SK-N-SH (cell line): ENCODE measurements at regions not wholly inside any gene's neighbourhood (a gene's known extent, or its start where the extent isn't known, plus 50 kb on each side); places are given as distances from the start of the nearest gene placed in this dataset.

Source experiments
- CTCF ChIA-PET: fragments of 300-600, 350-600 bp; formaldehyde crosslinking; extraction: SDS; loops from one replicate; lab custom pipeline; 2021; lab: Yijun Ruan, JAX
- POLR2A ChIA-PET: fragments of 350-600 bp; sonication (Branson Sonifier 250); formaldehyde crosslinking; extraction: SDS; loops from one replicate; lab custom pipeline; 2020; ENCODE audit warnings: antibody characterized with exemption, inconsistent platforms; lab: Yijun Ruan, JAX
- DNase-seq: peaks from one replicate; pipeline ENCODE4 v3.0.0; 2012
- H2AFZ ChIP-seq: fragments of 200-600 bp; sonication (generic); 2 replicates; pipeline ENCODE4 v1.8.1; 2016; ENCODE audit warnings: antibody characterized with exemption, mild to moderate bottlenecking, low read depth
- H3F3A ChIP-seq: fragments of 200-600 bp; sonication (generic); replicated peaks from 2 replicates; pipeline ENCODE3; 2016; ENCODE audit warnings: antibody characterized with exemption, mild to moderate bottlenecking; ENCODE audit not compliant: insufficient read depth
- H3K27ac ChIP-seq, 2 experiments: fragments of 200-500 bp in 1 of 2; fragments of 200-600 bp in 1 of 2; sonication (Bioruptor generic) in 1 of 2; sonication (generic), shearing (Covaris generic) in 1 of 2; 2 replicates each; pipeline versions ENCODE4 v1.5.1 to v1.6.1; 2014 to 2016; ENCODE audit warnings: low read depth in 2 of 2, inconsistent platforms in 1 of 2, low read length in 1 of 2, mild to moderate bottlenecking in 1 of 2, mixed read lengths in 1 of 2
- H3K27me3 ChIP-seq: fragments of 200-600 bp; sonication (generic), shearing (Covaris generic); 2 replicates; pipeline ENCODE4 v1.6.1; 2016; ENCODE audit warnings: mixed run types; ENCODE audit not compliant: insufficient read depth
- H3K36me3 ChIP-seq, 2 experiments: fragments of 200-500 bp in 1 of 2; fragments of 200-600 bp in 1 of 2; sonication (Bioruptor generic) in 1 of 2; sonication (generic) in 1 of 2; replicated peaks in 1 of 2; 2 replicates each; pipeline versions ENCODE3 to v1.5.1; 2014 to 2016; ENCODE audit warnings: low read length in 1 of 2, mild to moderate bottlenecking in 1 of 2; ENCODE audit not compliant: insufficient read depth in 2 of 2, control insufficient read depth in 1 of 2
- H3K4me1 ChIP-seq, 2 experiments: fragments of 200-500 bp in 1 of 2; fragments of 200-600 bp in 1 of 2; sonication (Bioruptor generic) in 1 of 2; sonication (generic), shearing (Covaris generic) in 1 of 2; 2 replicates each; pipeline versions ENCODE4 v1.5.1 to v1.6.1; 2014 to 2016; ENCODE audit warnings: low read depth in 1 of 2, low read length in 1 of 2, mixed run types in 1 of 2; ENCODE audit not compliant: insufficient read depth in 2 of 2, control insufficient read depth in 1 of 2
- H3K4me2 ChIP-seq: fragments of 200-600 bp; sonication (generic), shearing (Covaris generic); 2 replicates; pipeline ENCODE4 v1.6.1; 2017; ENCODE audit warnings: mixed run types
- H3K4me3 ChIP-seq, 2 experiments: fragments of 200-500 bp in 1 of 2; fragments of 200-600 bp in 1 of 2; sonication (Bioruptor generic) in 1 of 2; sonication (generic), shearing (Covaris generic) in 1 of 2; 2 replicates each; pipeline versions ENCODE4 v1.5.1 to v1.8.1; 2014 to 2016; ENCODE audit warnings: low read depth in 2 of 2, inconsistent platforms in 1 of 2, low read length in 1 of 2, mild to moderate bottlenecking in 1 of 2, mixed read lengths in 1 of 2, moderate library complexity in 1 of 2
- H3K79me2 ChIP-seq: fragments of 200-600 bp; sonication (generic); 2 replicates; pipeline ENCODE4 v1.8.1; 2017; ENCODE audit warnings: mild to moderate bottlenecking; ENCODE audit not compliant: insufficient read depth
- H3K9ac ChIP-seq: fragments of 200-600 bp; sonication (generic); 2 replicates; pipeline ENCODE4 v1.6.1; 2017; ENCODE audit warnings: mixed run types
- H3K9me2 ChIP-seq: fragments of 200-600 bp; sonication (generic); 2 replicates; pipeline ENCODE4 v1.6.1; 2017; ENCODE audit warnings: mixed run types
- H3K9me3 ChIP-seq: fragments of 200-600 bp; sonication (generic); 2 replicates; pipeline ENCODE4 v1.6.1; 2017; ENCODE audit warnings: mixed run types, mild to moderate bottlenecking, moderate library complexity
- H4K20me1 ChIP-seq: fragments of 200-600 bp; sonication (generic); 2 replicates; pipeline ENCODE4 v1.6.1; 2017; ENCODE audit warnings: mild to moderate bottlenecking, mixed run types; ENCODE audit not compliant: insufficient read depth
- ELF1 ChIP-seq: IDR thresholded peaks from 2 replicates; pipeline ENCODE4 v1.4.0; 2012
- EP300 ChIP-seq, 2 experiments: IDR thresholded peaks; 2 replicates each; pipeline versions ENCODE4 v1.4.0 to v1.6.1; 2012; ENCODE audit warnings: borderline replicate concordance in 1 of 2, low read depth in 1 of 2, low read length in 1 of 2
- EZH2phosphoT487 ChIP-seq: fragments of 200-600 bp; sonication (generic); IDR thresholded peaks from 2 replicates; pipeline ENCODE4 v1.6.1; 2017; ENCODE audit warnings: low read depth, mixed run types, mild to moderate bottlenecking, antibody characterized with exemption, moderate library complexity, borderline replicate concordance
- FOSL2 ChIP-seq: IDR thresholded peaks from 2 replicates; pipeline ENCODE4 v1.4.0; 2012; ENCODE audit warnings: low read depth, mild to moderate bottlenecking, moderate library complexity, borderline replicate concordance
- FOXM1 ChIP-seq: IDR thresholded peaks from 2 replicates; pipeline ENCODE4 v1.4.0; 2012; ENCODE audit warnings: low read depth, mild to moderate bottlenecking
- GABPA ChIP-seq: IDR thresholded peaks from 2 replicates; pipeline ENCODE4 v1.4.0; 2012; ENCODE audit warnings: low read depth, mild to moderate bottlenecking
- GATA2 ChIP-seq: sonication (generic); formaldehyde crosslinking; IDR thresholded peaks from 2 replicates; pipeline ENCODE4 v1.5.0; 2020; ENCODE audit warnings: mild to moderate bottlenecking, missing genetic modification reagents
- JUND ChIP-seq: IDR thresholded peaks from 2 replicates; pipeline ENCODE4 v1.4.0; 2012
- MAX ChIP-seq: IDR thresholded peaks from 2 replicates; pipeline ENCODE4 v1.4.0; 2012; ENCODE audit warnings: low read depth
- MEF2A ChIP-seq: IDR thresholded peaks from 2 replicates; pipeline ENCODE4 v1.4.0; 2012; ENCODE audit warnings: low read depth, borderline replicate concordance
- MXI1 ChIP-seq: IDR thresholded peaks from 2 replicates; pipeline ENCODE4 v1.6.1; 2012; ENCODE audit warnings: mild to moderate bottlenecking, low read depth, low read length, improper control_type of control experiment
- NFIC ChIP-seq: IDR thresholded peaks from 2 replicates; pipeline ENCODE4 v1.4.0; 2012; ENCODE audit warnings: borderline replicate concordance
- NRF1 ChIP-seq: IDR thresholded peaks from 2 replicates; pipeline ENCODE4 v1.6.1; 2012; ENCODE audit warnings: low read depth, mild to moderate bottlenecking, low read length
- POLR2AphosphoS5 ChIP-seq: IDR thresholded peaks from 2 replicates; pipeline ENCODE4 v1.6.1; 2012; ENCODE audit warnings: low read depth, low read length
- RAD21 ChIP-seq: IDR thresholded peaks from 2 replicates; pipeline ENCODE4 v1.6.1; 2012; ENCODE audit warnings: mild to moderate bottlenecking, low read length
- RXRA ChIP-seq: IDR thresholded peaks from 2 replicates; pipeline ENCODE4 v1.4.0; 2012; ENCODE audit warnings: low read depth, mild to moderate bottlenecking, borderline replicate concordance
- SIN3A ChIP-seq: IDR thresholded peaks from 2 replicates; pipeline ENCODE4 v1.6.1; 2012; ENCODE audit warnings: low read depth, mild to moderate bottlenecking, low read length, moderate library complexity, borderline replicate concordance
- SMC3 ChIP-seq: IDR thresholded peaks from 2 replicates; pipeline ENCODE4 v1.6.1; 2012; ENCODE audit warnings: low read depth, low read length, improper control_type of control experiment
- TCF12 ChIP-seq: IDR thresholded peaks from 2 replicates; pipeline ENCODE4 v1.4.0; 2012
- YY1 ChIP-seq: IDR thresholded peaks from 2 replicates; pipeline ENCODE4 v1.4.0; 2012; ENCODE audit warnings: low read depth, mild to moderate bottlenecking
- ZBTB33 ChIP-seq: IDR thresholded peaks from 2 replicates; pipeline ENCODE4 v1.4.0; 2012; ENCODE audit warnings: low read depth, borderline replicate concordance
- WGBS: methylation state at CpG from one replicate; pipeline ENCODE4 v1.1.6; 2017; ENCODE audit warnings: low lambda C conversion rate; 5-methylcytosine and 5-hydroxymethylcytosine counted together

- Histone ChIP-seq H4K20me1 (no peaks in the 10 kb centered on the region), H3K9me3 (no peaks in the 10 kb centered on the region), H3K27me3 (no peaks in the 10 kb centered on the region), H3K9ac (no peak overlapping the region), H3K27ac (no peak overlapping the region), H3K4me3 (no peak overlapping the region), H2AFZ (no peak overlapping the region), H3K79me2 (no peaks in the 10 kb centered on the region), H3K4me1 (no peaks in the 10 kb centered on the region), H3F3A (no peaks in the 10 kb centered on the region), H3K4me2 (no peak overlapping the region), H3K36me3 (no peaks in the 10 kb centered on the region), H3K9me2 (no peaks in the 10 kb centered on the region)
- no peak for DNase-seq
- ChIA-PET POLR2A (no interaction called here), CTCF (interaction anchor here (1.2 kb wide), 1 partner anchor 13 kb away, joined by 7 read pairs; no protein-coding TSS in a partner anchor)
- TF ChIP-seq MXI1 (no peak), GABPA (no peak), FOSL2 (no peak), NFIC (no peak), POLR2AphosphoS5 (no peak), TCF12 (no peak), EP300 (IDR thresholded peaks at IDR 0.05; ENCODE audit: borderline replicate concordance in 1 of 2, low read depth in 1 of 2, low read length in 1 of 2) (no peak), SIN3A (no peak)
- WGBS: 41% methylated on average over 3 of the region's 3 CpGs
These were observed 158.6 kb upstream of the SYT4 start for GRCh38 chr18:43435851-43436250.

- DNase-seq: no peak
- Histone ChIP-seq H3K9me2 (no peaks in the 10 kb centered on the region), H3K4me1 (no peaks in the 10 kb centered on the region; a peak in 1 of 4 replicates), H3K9me3 (no peaks in the 10 kb centered on the region), H3K36me3 (no peaks in the 10 kb centered on the region), H3K4me3 (no peak overlapping the region), H3F3A (no peaks in the 10 kb centered on the region), H3K27me3 (no peaks in the 10 kb centered on the region), H3K79me2 (no peaks in the 10 kb centered on the region), H3K4me2 (no peak overlapping the region), H4K20me1 (no peaks in the 10 kb centered on the region), H2AFZ (no peak overlapping the region), H3K9ac (no peak overlapping the region), H3K27ac (no peak overlapping the region)
- TF ChIP-seq SMC3 (no peak), FOSL2 (no peak), NFIC (no peak)
- ChIA-PET CTCF (interaction anchor here (1.3 kb wide), 1 partner anchor 21 kb away, joined by 3 read pairs; no protein-coding TSS in a partner anchor), POLR2A (no interaction called here)
- 33% methylated on average over 4 of the region's 4 CpGs for WGBS
These were observed 164.8 kb upstream of the SYT4 start for GRCh38 chr18:43442131-43442530.

- Histone ChIP-seq H3K79me2 (no peaks in the 10 kb centered on the region), H3K27me3 (no peaks in the 10 kb centered on the region), H3K4me1 (no peaks in the 10 kb centered on the region; a peak in 1 of 4 replicates), H2AFZ (no peak overlapping the region), H3K4me2 (no peak overlapping the region), H3K36me3 (no peaks in the 10 kb centered on the region), H3K9me3 (no peaks in the 10 kb centered on the region), H3K4me3 (no peak overlapping the region), H3K27ac (no peak overlapping the region), H3K9ac (no peak overlapping the region), H4K20me1 (no peaks in the 10 kb centered on the region), H3K9me2 (no peaks in the 10 kb centered on the region), H3F3A (no peaks in the 10 kb centered on the region)
- no peak for DNase-seq
- ChIA-PET POLR2A (no interaction called here), CTCF (interaction anchor here (0.6 to 1.3 kb wide), 3 partner anchors 15 to 77 kb away, joined by 3 read pairs; no protein-coding TSS in a partner anchor)
- WGBS: 0% methylated on average over 1 of the region's 1 CpG
- TF ChIP-seq EZH2phosphoT487: no peak
- no peak for TF ChIP-seq ELF1
- no peak for TF ChIP-seq GATA2 (CRISPR knock-in tag)
- TF ChIP-seq EP300 (IDR thresholded peaks at IDR 0.05; ENCODE audit: borderline replicate concordance in 1 of 2, low read depth in 1 of 2, low read length in 1 of 2): no peak; a peak in 1 of 4 replicates
- TF ChIP-seq TCF12: no peak
- no peak for TF ChIP-seq RXRA
- TF ChIP-seq FOXM1: no peak
- no peak for TF ChIP-seq MEF2A
- TF ChIP-seq NFIC: no peak
- TF ChIP-seq MAX: no peak
- no peak for TF ChIP-seq ZBTB33
- TF ChIP-seq YY1: no peak
- TF ChIP-seq POLR2AphosphoS5: no peak
- no peak for TF ChIP-seq NRF1
- TF ChIP-seq JUND: no peak
- no peak for TF ChIP-seq FOSL2
- no peak for TF ChIP-seq SMC3
- no peak for TF ChIP-seq RAD21
These were observed 165.3 kb upstream of the SYT4 start for GRCh38 chr18:43442571-43442970.
